ENCODE measurements at regions not wholly inside any gene's neighbourhood (a gene's known extent, or its start where the extent isn't known, plus 50 kb on each side); places are given as distances from the start of the nearest gene placed in this dataset.

- no peak for TF ChIP-seq POLR2AphosphoS5 (IDR thresholded peaks at IDR 0.05; ENCODE audit: low read depth, low read length)
- no peak for TF ChIP-seq POLR2A (IDR thresholded peaks at IDR 0.05; ENCODE audit: low read depth, low read length)
Measured at GRCh38 chr22:49149721-49150608, 677.7 kb downstream of the BRD1 start.

Data from GM12891 (cell line).